Vagina (tissue), 2 donors: ENCODE measurements at regions not wholly inside any gene's neighbourhood (a gene's known extent, or its start where the extent isn't known, plus 50 kb on each side); places are given as distances from the start of the nearest gene placed in this dataset.

Experiments used
- POLR2A ChIP-seq, 2 donors: fragments of 450-650 bp; IDR thresholded peaks; one replicate each; pipeline ENCODE4 v1.6.1; 2017; ENCODE audit warnings: antibody characterized with exemption in 2 of 2, mild to moderate bottlenecking in 2 of 2, moderate library complexity in 2 of 2
- POLR2AphosphoS5 ChIP-seq, 2 donors: sonication (generic); formaldehyde crosslinking; IDR thresholded peaks; one replicate each; pipeline ENCODE4 v1.9.0; 2017; ENCODE audit warnings: antibody characterized with exemption in 2 of 2, mild to moderate bottlenecking in 2 of 2, low read depth in 1 of 2; ENCODE audit not compliant: insufficient read depth in 1 of 2
- TF ChIP-seq, protein P1 (sequence below), 3 experiments: fragments of 450-650 bp in 2 of 3; fragments of 200-600 bp in 1 of 3; sonication (generic) in 1 of 3; IDR thresholded peaks; one replicate each; pipeline ENCODE4 v1.5.1; 2017 to 2019; ENCODE audit warnings: antibody characterized with exemption in 3 of 3, mild to moderate bottlenecking in 2 of 3, moderate library complexity in 2 of 3

DNA sequence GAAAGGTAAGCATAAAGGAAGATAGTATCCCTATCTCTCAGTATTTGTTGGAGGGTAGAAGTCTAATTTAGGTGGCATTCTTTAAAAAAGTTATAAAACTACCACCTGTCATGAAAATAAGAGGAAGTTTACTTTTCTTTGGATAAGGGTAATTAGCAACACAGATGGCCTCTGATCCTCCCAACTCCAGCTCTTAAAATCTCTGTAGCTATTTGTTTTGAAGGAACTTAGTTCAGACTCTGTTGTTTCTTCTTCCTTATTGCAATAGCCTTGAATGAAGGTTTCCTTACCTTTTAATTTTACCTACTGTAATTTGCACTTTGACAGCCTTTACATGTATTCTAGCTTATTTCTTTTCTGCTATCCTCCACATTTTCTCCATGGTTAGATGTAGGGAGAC lies 1261.3 kb downstream of the RAPGEF2 start:
- no peak for TF ChIP-seq POLR2AphosphoS5 (IDR thresholded peaks at IDR 0.05; ENCODE audit: insufficient read depth in 1 of 2, low read depth in 1 of 2)
- no peak for TF ChIP-seq POLR2A (IDR thresholded peaks at IDR 0.05)
- TF ChIP-seq, protein P1, sequence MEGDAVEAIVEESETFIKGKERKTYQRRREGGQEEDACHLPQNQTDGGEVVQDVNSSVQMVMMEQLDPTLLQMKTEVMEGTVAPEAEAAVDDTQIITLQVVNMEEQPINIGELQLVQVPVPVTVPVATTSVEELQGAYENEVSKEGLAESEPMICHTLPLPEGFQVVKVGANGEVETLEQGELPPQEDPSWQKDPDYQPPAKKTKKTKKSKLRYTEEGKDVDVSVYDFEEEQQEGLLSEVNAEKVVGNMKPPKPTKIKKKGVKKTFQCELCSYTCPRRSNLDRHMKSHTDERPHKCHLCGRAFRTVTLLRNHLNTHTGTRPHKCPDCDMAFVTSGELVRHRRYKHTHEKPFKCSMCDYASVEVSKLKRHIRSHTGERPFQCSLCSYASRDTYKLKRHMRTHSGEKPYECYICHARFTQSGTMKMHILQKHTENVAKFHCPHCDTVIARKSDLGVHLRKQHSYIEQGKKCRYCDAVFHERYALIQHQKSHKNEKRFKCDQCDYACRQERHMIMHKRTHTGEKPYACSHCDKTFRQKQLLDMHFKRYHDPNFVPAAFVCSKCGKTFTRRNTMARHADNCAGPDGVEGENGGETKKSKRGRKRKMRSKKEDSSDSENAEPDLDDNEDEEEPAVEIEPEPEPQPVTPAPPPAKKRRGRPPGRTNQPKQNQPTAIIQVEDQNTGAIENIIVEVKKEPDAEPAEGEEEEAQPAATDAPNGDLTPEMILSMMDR (IDR thresholded peaks at IDR 0.05): no peak
